Fibroblast of skin of scalp (primary cell): ENCODE measurements at regions not wholly inside any gene's neighbourhood (a gene's known extent, or its start where the extent isn't known, plus 50 kb on each side); places are given as distances from the start of the nearest gene placed in this dataset.

Source experiments
- DNase-seq: peaks from one replicate; pipeline ENCODE4 v3.0.0-alpha.2; 2013

GRCh38 chr18:2274613-2275012, 296.7 kb downstream of the METTL4 start:
- no peak for DNase-seq

DNA sequence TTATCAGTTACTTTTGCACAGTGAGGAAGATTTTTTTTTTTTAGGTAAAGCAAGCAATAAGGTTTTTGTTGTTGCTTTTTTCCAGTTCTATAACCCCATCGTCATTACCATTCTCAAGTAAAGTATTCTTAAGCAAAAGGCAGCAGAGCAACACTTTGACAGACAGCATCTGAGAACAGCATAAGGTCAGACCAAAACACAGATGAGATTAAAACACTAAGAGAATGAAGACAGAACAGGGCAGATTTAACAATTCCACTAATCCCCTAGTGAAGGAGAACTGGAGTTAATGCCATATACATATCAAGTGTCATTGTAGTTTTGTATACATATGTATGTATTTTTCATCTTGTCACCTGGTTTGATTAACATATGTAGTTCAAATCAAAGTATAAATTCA, 290.2 kb downstream of the METTL4 start:
- no peak for DNase-seq

DNA sequence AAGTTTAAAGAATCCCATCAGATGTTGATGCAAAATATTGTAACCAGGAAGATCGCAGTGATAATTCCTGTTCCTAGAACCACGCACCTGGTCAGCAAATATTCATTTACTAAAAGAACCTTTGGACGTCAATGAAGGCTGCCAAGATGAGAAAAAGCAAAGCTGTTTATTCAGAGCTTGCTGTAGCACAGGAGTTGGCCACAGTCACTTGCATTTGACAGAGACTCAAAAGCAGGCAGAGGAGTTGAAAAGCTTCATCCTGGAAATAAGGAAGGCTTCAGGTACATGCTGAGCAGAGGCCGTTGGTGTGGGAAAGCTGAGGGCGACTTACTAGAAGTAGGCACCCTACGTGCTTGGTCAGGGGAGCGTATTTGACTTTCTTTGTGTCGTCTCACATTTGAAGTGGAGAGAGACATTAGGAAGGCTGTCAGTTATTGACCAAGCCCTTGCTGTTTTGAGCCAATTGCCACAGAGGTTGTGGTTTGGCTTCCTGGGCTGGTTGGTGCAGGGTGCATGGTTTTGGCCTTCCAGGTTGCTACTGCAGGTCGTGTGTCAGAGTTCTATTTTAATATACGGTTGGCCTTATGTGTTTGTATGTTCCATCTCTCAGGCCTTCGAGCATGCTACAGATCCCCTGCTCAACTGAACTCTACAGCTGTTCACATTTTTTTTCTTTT, 289.6 kb downstream of the METTL4 start:
- no peak for DNase-seq

GRCh38 chr18:2293109-2293839, 278.0 kb downstream of the METTL4 start:
- no peak for DNase-seq

GRCh38 chr18:2301316-2301715, 270.0 kb downstream of the METTL4 start:
- no peak for DNase-seq

GRCh38 chr18:2302012-2302411, 269.3 kb downstream of the METTL4 start:
- no peak for DNase-seq

DNA sequence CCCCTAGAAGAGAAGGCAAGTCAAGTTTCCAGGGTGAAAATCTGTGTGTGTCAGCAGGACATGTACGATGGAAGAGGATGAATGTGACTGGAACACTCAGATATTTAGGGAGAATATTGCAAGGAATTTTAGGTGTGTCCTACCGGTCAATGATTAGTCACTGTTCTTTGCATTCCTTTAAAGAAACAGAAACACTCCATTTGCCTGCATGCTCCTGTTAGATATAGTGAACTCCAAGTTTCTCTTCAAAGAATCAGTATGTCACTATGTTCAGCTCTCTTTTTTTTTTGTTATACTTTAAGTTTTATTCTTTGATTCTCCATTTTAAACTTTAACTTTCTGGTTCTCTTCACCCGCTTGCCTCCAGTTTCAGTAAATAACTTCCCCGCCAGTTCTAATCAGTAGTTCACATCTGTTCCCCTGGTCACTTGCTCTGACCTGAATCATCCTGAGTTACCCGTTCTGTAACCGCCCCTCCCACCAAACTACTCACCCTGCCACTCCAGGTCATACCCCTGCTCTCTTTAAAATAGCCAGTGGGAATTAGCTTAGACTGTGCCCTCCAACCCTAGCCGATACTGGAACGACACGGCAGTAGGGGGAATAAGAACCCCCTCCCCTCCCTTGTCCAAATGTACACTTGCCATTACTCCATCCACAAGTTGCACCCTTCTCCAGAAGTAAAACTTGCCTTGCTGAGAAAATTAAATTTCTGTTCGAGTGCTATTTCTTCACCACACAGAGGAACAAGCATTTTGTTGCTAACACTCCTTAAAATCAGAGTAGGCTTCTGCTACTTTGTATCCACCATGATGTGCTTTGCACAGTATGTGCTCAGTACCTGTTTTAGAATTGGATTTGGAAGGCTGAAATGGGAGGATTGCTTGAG, 268.4 kb downstream of the METTL4 start:
- peak; percentile 41 for DNase-seq

- peak; percentile 8 for DNase-seq
Observed at GRCh38 chr18:2303517-2304238, 267.6 kb downstream of the METTL4 start.

DNA sequence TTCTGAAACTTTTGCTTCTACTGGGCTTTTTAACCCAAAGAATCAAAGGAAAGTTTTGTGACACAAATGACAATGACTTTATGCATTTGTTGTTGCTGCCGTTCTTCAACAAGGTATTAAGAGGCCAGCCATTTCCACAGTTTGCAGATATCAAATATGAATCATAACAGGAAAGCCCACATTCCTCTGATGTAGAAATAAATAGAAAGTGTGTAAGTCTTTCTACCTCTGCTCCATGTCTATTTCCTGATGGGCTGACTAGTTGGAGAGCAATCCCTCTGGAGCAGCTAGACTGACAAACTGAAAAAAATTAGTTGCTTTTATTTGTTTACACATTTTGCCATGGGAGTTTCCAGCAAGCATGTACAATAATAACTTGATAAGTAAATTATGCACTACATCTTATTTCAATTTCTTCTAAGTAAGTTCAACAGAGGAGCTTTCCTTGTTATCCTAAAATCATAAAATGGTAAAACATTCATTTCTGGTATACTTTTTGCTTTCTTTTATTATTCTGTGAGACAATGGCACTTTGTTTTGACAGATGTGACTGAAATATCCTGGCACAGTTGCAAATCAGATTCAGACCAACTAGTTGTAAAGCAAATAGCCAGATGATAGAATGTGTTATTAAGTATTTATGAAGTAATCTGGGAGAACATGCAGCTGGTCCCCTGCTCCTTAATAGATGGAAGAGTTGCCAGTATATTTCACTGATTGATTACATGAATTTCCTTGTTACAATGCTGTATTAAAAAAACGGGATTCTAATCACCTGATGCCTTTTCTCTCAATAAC, 266.7 kb downstream of the METTL4 start:
- peak; percentile 13 for DNase-seq

GRCh38 chr18:2306606-2307005, 264.7 kb downstream of the METTL4 start:
- DNase-seq = no peak

- DNase-seq = no peak
Observed at GRCh38 chr18:2310886-2311285, 260.4 kb downstream of the METTL4 start.

DNA sequence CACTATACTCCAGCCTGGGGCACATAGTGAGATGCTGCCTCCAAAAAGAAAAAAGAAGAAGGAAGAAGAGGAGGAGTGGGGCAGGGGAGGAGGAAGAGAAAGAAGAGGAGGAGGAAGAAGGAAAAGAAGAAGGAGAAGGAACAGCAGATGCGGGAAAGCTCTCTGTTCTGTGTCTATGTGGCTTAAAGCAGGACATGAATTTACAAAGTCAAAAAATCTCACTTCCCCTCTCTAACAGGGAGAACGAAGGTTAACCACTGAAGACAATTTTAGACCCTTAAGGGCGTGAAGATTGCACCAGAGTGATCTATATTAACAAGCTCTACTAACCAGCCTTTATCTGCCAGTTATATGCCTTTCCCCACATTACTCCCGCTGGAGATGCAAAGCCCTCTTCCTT, 258.9 kb downstream of the METTL4 start:
- no peak for DNase-seq

DNA sequence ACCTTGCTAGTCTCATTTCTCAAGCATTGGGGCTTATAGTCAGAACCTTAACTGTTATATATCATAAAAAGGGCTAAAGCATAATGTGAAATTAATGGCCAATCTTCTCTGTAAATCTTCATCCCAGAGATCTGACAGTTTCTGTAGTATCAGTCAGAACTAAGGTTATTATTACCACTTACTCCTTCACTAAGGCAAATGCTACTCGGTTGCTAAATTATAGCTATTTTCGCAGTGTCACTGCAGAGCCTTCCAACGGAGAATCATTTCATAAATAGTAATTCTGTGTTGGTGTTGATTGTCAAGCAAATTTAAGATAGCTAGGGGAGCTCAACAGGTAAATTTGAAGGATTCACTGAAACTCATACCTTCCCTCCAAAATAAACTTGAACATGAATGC, 258.0 kb downstream of the METTL4 start:
- DNase-seq = no peak

GRCh38 chr18:2316082-2316750, 255.1 kb downstream of the METTL4 start:
- DNase-seq = no peak

DNA sequence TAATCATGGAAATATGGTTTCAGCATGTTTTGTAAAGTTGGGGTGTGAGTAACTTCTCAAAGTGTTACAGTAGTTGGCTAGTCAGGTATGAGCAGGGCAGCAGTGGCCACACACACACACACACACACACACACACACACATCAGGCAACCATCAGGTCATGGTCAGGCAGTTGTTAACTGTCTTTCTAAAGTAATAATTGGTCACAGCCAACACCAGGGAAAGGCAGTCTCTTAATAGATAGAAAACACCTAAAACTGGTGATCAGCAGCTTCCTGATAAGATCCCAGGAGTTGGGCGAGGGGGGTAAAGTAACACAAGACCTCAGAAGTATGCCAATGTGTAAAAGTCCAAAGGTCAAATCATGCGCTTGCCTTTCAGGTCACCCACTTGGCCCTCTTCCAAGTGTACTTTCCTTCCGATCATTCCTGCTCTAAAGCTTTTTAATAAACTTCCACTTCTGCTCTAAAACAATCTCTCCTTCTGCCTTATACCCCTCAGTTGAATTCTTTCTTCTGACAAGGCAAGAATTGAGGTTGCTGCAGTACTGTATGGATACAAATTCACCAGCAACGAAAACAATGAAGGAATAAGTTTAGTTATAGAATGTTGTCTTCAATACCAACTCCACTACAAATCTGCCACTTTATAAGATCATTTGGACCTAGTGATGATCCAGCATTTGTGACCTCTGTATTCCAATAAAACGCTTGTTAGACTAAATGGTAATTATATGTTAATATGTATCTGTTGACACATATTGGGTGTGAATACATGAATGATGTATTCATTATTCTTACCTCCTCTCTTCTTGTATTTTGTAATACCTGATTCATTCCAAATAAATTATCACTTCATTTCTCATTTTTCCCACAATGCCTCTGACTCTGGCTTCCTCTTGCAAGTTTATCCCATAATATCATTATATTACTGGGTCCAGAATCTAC, 254.3 kb downstream of the METTL4 start:
- DNase-seq = no peak

DNA sequence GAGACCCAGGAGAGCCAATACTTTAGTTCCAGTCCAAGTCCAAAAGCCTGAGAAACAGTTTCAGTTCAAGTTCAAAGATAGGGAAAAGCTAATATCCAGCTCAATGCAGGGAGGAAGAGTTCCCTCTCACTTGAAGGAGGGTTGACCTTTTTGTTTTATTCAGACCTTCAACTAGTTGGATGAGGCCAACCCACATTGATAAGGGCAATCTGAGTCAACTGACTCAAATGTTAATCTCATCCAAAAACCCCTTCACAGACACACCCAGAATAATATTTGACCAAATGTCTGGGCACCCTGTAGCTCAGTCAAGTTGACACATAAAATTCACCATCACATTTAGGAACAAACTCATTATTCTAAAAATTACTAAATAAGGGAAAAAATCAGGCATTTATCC, 246.8 kb downstream of the METTL4 start:
- DNase-seq = no peak

DNA sequence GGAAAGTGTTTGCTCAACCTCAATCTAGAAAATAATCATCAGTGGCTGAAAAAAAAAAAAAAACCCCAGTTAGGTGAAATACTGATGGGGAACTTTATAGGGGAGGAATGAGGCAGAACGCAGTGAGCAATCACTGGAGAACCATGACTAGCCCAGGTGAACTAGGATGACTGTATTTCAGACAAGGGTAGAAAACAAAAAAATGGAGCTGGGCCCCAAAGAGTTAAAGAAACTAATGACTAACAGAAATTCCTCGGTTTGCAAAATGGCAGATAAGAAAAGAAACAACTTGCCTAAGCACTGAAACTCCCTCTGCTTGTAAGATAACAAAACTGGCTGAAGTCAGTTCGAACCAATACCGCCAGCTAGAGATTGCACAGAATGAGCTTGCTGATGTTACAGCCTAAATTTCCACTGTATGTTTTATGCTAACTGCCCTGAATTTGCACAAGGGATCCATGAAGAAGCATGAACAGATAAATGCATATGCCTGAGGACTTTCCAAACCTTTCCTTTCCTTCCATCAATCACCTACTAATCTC, 245.9 kb downstream of the METTL4 start:
- DNase-seq = peak; percentile 13

- DNase-seq = no peak
Observed at GRCh38 chr18:2325933-2326332, 245.4 kb downstream of the METTL4 start.

GRCh38 chr18:2326999-2327398, 244.3 kb downstream of the METTL4 start:
- DNase-seq = no peak

DNA sequence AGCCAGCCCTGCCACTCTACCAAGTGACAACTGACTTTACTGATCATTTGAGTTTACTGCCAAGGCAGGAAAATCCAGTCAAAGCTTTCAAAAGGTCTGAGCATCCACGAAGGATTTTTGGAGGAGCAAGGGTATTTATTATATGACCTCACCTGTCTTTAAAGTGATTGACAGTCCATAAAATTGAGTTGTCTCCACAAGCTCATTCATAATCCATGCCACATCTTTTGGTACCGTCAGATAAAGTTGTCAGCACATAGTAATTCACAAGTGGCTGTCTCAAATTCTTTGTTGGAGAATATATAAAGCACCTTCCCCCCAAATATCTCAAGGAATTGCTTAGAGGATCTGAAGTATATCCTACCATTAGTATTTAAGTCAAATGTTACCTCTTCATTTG, 240.5 kb downstream of the METTL4 start:
- no peak for DNase-seq
